ENCODE measurements at regions not wholly inside any gene's neighbourhood (a gene's known extent, or its start where the extent isn't known, plus 50 kb on each side); places are given as distances from the start of the nearest gene placed in this dataset.

- H3K27ac ChIP-seq (ENCODE audit: insufficient read depth, low read depth, low read length), result no peak overlapping the region
- TF ChIP-seq MAX (IDR thresholded peaks at IDR 0.05; ENCODE audit: insufficient read depth, insufficient read length), result no peak
- no peak for TF ChIP-seq GATA2 (IDR thresholded peaks at IDR 0.05; ENCODE audit: insufficient read depth, insufficient read length, low read depth, low read length)
- TF ChIP-seq MYC (IDR thresholded peaks at IDR 0.05; ENCODE audit: low read depth, low read length), result no peak
- no peak for TF ChIP-seq POLR2A (IDR thresholded peaks at IDR 0.05; ENCODE audit: low read depth, low read length)
- TF ChIP-seq FOS (IDR thresholded peaks at IDR 0.05; ENCODE audit: borderline replicate concordance, insufficient read depth, low read length), result no peak
- TF ChIP-seq EZH2 (IDR thresholded peaks at IDR 0.05; ENCODE audit: borderline replicate concordance, low read depth, low read length, severe bottlenecking), result no peak
- no peak for TF ChIP-seq CTCF (IDR thresholded peaks at IDR 0.05; ENCODE audit: extremely low read depth in 1 of 2, insufficient read depth in 1 of 2, low read depth in 1 of 2, low read length in 2 of 2)
- no peak for TF ChIP-seq POLR2AphosphoS5 (IDR thresholded peaks at IDR 0.05; ENCODE audit: insufficient read depth, low read depth, low read length)
- TF ChIP-seq JUN (IDR thresholded peaks at IDR 0.05; ENCODE audit: borderline replicate concordance, insufficient read depth, insufficient read length, low read depth), result no peak
- no peaks in the 10 kb centered on the region for H3K27me3 ChIP-seq (ENCODE audit: control insufficient read depth in 2 of 2, insufficient read depth in 2 of 2, low read length in 2 of 2)
- H3K4me3 ChIP-seq (replicated peaks in 1 of 3; ENCODE audit: insufficient read depth in 1 of 3, low read depth in 1 of 3, low read length in 3 of 3), result no peak overlapping the region
- ChIA-PET CTCF (no interaction called here), POLR2A (no interaction called here)
- H3K4me2 ChIP-seq (ENCODE audit: insufficient read depth, low read length), result no peak overlapping the region
- dilution Hi-C loops (cut with MboI; ENCODE audit: extremely low pct_ligation_motif_present, low sequenced_read_pairs), result no loop called here
- H3K9me1 ChIP-seq (replicated peaks; ENCODE audit: control insufficient read depth, extremely low read depth, insufficient read depth, low read length), result no peaks in the 10 kb centered on the region
- no peaks in the 10 kb centered on the region for H3K36me3 ChIP-seq (ENCODE audit: control insufficient read depth in 2 of 2, extremely low read depth in 1 of 2, insufficient read depth in 2 of 2, low read length in 2 of 2)
- intact Hi-C loops (cut with micrococcal nuclease), result no loop called here
- no peaks in the 10 kb centered on the region for H3K79me2 ChIP-seq (ENCODE audit: control insufficient read depth, insufficient read depth, low read length)
- no peaks in the 10 kb centered on the region for H3K4me1 ChIP-seq (ENCODE audit: control insufficient read depth, extremely low read depth, insufficient read depth, low read length)
- H3K9me3 ChIP-seq (replicated peaks; ENCODE audit: control insufficient read depth, insufficient read depth, low read length), result peaks cover 3% of the 10 kb centered on the region
- DNase-seq (ENCODE audit: low read depth, low spot score) (no peak), FAIRE-seq (no peak)
- no peak overlapping the region for H3K9ac ChIP-seq (replicated peaks; ENCODE audit: extremely low read depth, insufficient read depth, low read length)
- H4K20me1 ChIP-seq (replicated peaks; ENCODE audit: control insufficient read depth, extremely low read depth, insufficient read depth, low read length), result no peaks in the 10 kb centered on the region
- BruUV-seq (replicated peaks), result no TSS peak
- H2AFZ ChIP-seq (ENCODE audit: low read depth, low read length), result no peak overlapping the region
Observed at GRCh38 chr20:16904751-16905150, 156.6 kb downstream of the OTOR start.
